HEK293T (cell line): ENCODE measurements at regions not wholly inside any gene's neighbourhood (a gene's known extent, or its start where the extent isn't known, plus 50 kb on each side); places are given as distances from the start of the nearest gene placed in this dataset.

Experiments used
- ARNT ChIP-seq: fragments of 450-650 bp; IDR thresholded peaks from 2 replicates; pipeline ENCODE4 v1.6.1; 2017; ENCODE audit warnings: mild to moderate bottlenecking
- BHLHE40 ChIP-seq: fragments of 450-650 bp; IDR thresholded peaks from 2 replicates; pipeline ENCODE4 v1.6.1; 2016; ENCODE audit warnings: mild to moderate bottlenecking, moderate library complexity, borderline replicate concordance
- FOXA1 ChIP-seq: fragments of 450-650 bp; IDR thresholded peaks from 2 replicates; pipeline ENCODE4 v1.6.1; 2016; ENCODE audit warnings: mild to moderate bottlenecking
- FOXK2 ChIP-seq: fragments of 450-650 bp; IDR thresholded peaks from 2 replicates; pipeline ENCODE4 v1.6.1; 2016; ENCODE audit warnings: mild to moderate bottlenecking
- FOXM1 ChIP-seq: fragments of 450-650 bp; IDR thresholded peaks from 2 replicates; pipeline ENCODE4 v1.6.1; 2017; ENCODE audit warnings: mild to moderate bottlenecking, borderline replicate concordance
- L3MBTL2 ChIP-seq: fragments of 450-650 bp; conservative IDR thresholded peaks from 2 replicates; pipeline ENCODE4 v1.6.1; 2016; ENCODE audit warnings: mild to moderate bottlenecking
- SP1 ChIP-seq: fragments of 450-650 bp; IDR thresholded peaks from 2 replicates; pipeline ENCODE4 v1.6.1; 2017
- SUZ12 ChIP-seq: fragments of 450-650 bp; IDR thresholded peaks from 2 replicates; pipeline ENCODE4 v1.6.1; 2016; ENCODE audit warnings: mild to moderate bottlenecking
- TARDBP ChIP-seq: fragments of 450-650 bp; IDR thresholded peaks from 2 replicates; pipeline ENCODE4 v1.6.1; 2016
- TF ChIP-seq, protein P1 (sequence below): fragments of 450-650 bp; IDR thresholded peaks from 2 replicates; pipeline ENCODE4 v1.6.1; 2016

DNA sequence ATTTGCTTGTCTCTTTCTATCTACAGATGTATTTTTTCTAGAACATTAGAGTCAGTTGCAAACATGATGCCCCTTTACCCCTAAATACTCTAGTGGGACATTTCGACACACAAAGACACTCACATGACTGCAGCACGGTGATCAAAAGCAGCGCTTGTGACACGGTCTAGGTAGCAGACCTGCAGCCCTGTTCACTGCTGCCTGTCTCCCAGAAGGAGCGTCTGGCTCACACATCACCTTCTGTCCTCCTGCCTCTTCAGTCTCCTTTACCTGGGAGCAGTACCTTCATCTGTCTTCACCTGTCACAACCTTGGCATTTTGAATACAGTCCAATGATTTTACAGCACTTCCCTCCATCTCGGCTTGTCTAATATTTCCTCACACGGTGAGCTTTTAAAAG, 51.9 kb upstream of the SH3PXD2B start:
- TF ChIP-seq, protein P1, sequence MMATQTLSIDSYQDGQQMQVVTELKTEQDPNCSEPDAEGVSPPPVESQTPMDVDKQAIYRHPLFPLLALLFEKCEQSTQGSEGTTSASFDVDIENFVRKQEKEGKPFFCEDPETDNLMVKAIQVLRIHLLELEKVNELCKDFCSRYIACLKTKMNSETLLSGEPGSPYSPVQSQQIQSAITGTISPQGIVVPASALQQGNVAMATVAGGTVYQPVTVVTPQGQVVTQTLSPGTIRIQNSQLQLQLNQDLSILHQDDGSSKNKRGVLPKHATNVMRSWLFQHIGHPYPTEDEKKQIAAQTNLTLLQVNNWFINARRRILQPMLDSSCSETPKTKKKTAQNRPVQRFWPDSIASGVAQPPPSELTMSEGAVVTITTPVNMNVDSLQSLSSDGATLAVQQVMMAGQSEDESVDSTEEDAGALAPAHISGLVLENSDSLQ = no peak
- TF ChIP-seq TARDBP (no peak), FOXA1 (no peak), BHLHE40 (no peak), FOXM1 (no peak), FOXK2 (no peak), SUZ12 (no peak), SP1 (no peak), ARNT (no peak), L3MBTL2 (no peak)
